ENCODE measurements at regions not wholly inside any gene's neighbourhood (a gene's known extent, or its start where the extent isn't known, plus 50 kb on each side); places are given as distances from the start of the nearest gene placed in this dataset.
"Not testable (repeated sequence)": the region's sequence is repeated elsewhere in the genome, so short reads cannot be mapped to it uniquely, and the experiment has no call there.

GRCh38 chr3:190182418-190183043 lies 61.8 kb upstream of the P3H2 start:
- no peak for ATAC-seq (replicated peaks in 1 of 2)
- no peaks in the 10 kb centered on the region for H3K36me3 Mint-ChIP-seq (ENCODE audit: insufficient read depth in 2 of 2)
- no peak overlapping the region for H3K27ac Mint-ChIP-seq
- DNase-seq = no peak
- no peaks in the 10 kb centered on the region for H3K4me1 Mint-ChIP-seq (ENCODE audit: low read depth)
- no peaks in the 10 kb centered on the region for H3K9me3 Mint-ChIP-seq
- peaks cover 7% of the 10 kb centered on the region for H3K27me3 Mint-ChIP-seq (ENCODE audit: low read depth)
- no peak overlapping the region for H3K4me3 Mint-ChIP-seq

GRCh38 chr3:190180268-190180667 lies 59.6 kb upstream of the P3H2 start:
- H3K27me3 Mint-ChIP-seq (ENCODE audit: low read depth) = peaks cover 7% of the 10 kb centered on the region
- H3K4me3 Mint-ChIP-seq = no peak overlapping the region
- peaks cover 0 to 1% of the 10 kb centered on the region in 2 donors for H3K36me3 Mint-ChIP-seq (ENCODE audit: insufficient read depth in 2 of 2)
- no peaks in the 10 kb centered on the region for H3K9me3 Mint-ChIP-seq
- no peaks in the 10 kb centered on the region for H3K4me1 Mint-ChIP-seq (ENCODE audit: low read depth)
- H3K27ac Mint-ChIP-seq = no peak overlapping the region
- ATAC-seq (replicated peaks in 1 of 2) (no peak), DNase-seq (no peak)

- H3K27ac Mint-ChIP-seq = no peak overlapping the region
- H3K27me3 Mint-ChIP-seq (ENCODE audit: low read depth) = peaks cover 7% of the 10 kb centered on the region
- H3K9me3 Mint-ChIP-seq = no peaks in the 10 kb centered on the region
- peaks cover 0 to 1% of the 10 kb centered on the region in 2 donors for H3K36me3 Mint-ChIP-seq (ENCODE audit: insufficient read depth in 2 of 2)
- no peak overlapping the region for H3K4me3 Mint-ChIP-seq
- DNase-seq (no peak), ATAC-seq (replicated peaks in 1 of 2) (no peak)
- H3K4me1 Mint-ChIP-seq (ENCODE audit: low read depth) = no peaks in the 10 kb centered on the region
Observed at GRCh38 chr3:190178779-190179178, 58.1 kb upstream of the P3H2 start.

- H3K9me3 Mint-ChIP-seq; H3K4me3 Mint-ChIP-seq; H3K27ac Mint-ChIP-seq; ATAC-seq (replicated peaks in 1 of 2); H3K36me3 Mint-ChIP-seq (ENCODE audit: insufficient read depth in 2 of 2); H3K4me1 Mint-ChIP-seq (ENCODE audit: low read depth); H3K27me3 Mint-ChIP-seq (ENCODE audit: low read depth); DNase-seq: not testable (repeated sequence)
Observed at GRCh38 chr3:190176933-190177525, 56.3 kb upstream of the P3H2 start.

GRCh38 chr3:190176106-190176505 lies 55.4 kb upstream of the P3H2 start:
- ATAC-seq (replicated peaks in 1 of 2); DNase-seq; H3K27ac Mint-ChIP-seq; H3K9me3 Mint-ChIP-seq; H3K27me3 Mint-ChIP-seq (ENCODE audit: low read depth); H3K36me3 Mint-ChIP-seq (ENCODE audit: insufficient read depth in 2 of 2); H3K4me3 Mint-ChIP-seq; H3K4me1 Mint-ChIP-seq (ENCODE audit: low read depth): not testable (repeated sequence)

GRCh38 chr3:190175490-190175889 lies 54.8 kb upstream of the P3H2 start:
- DNase-seq = no peak
- Mint-ChIP-seq H3K9me3 (no peaks in the 10 kb centered on the region), H3K4me1 (ENCODE audit: low read depth) (no peaks in the 10 kb centered on the region), H3K36me3 (ENCODE audit: insufficient read depth in 2 of 2) (peaks cover 0 to 1% of the 10 kb centered on the region in 2 donors), H3K4me3 (no peak overlapping the region), H3K27ac (no peak overlapping the region), H3K27me3 (ENCODE audit: low read depth) (peaks cover 7% of the 10 kb centered on the region)
- ATAC-seq (replicated peaks in 1 of 2) = no peak

- H3K4me1 Mint-ChIP-seq (ENCODE audit: low read depth) = peaks cover 6% of the 10 kb centered on the region
- peaks cover 7% of the 10 kb centered on the region for H3K27me3 Mint-ChIP-seq (ENCODE audit: low read depth)
- no peak overlapping the region for H3K4me3 Mint-ChIP-seq
- no peak overlapping the region for H3K27ac Mint-ChIP-seq
- peaks cover 0 to 1% of the 10 kb centered on the region in 2 donors for H3K36me3 Mint-ChIP-seq (ENCODE audit: insufficient read depth in 2 of 2)
- DNase-seq (no peak), ATAC-seq (replicated peaks in 1 of 2) (no peak)
- no peaks in the 10 kb centered on the region for H3K9me3 Mint-ChIP-seq
Observed at GRCh38 chr3:190174471-190174870, 53.8 kb upstream of the P3H2 start.

GRCh38 chr3:190173426-190173825 lies 52.7 kb upstream of the P3H2 start:
- no peak overlapping the region for H3K27ac Mint-ChIP-seq
- ATAC-seq (replicated peaks in 1 of 2) (no peak), DNase-seq (no peak)
- H3K9me3 Mint-ChIP-seq = no peaks in the 10 kb centered on the region
- H3K4me3 Mint-ChIP-seq = no peak overlapping the region
- H3K36me3 Mint-ChIP-seq (ENCODE audit: insufficient read depth in 2 of 2) = peaks cover 0 to 1% of the 10 kb centered on the region in 2 donors
- H3K27me3 Mint-ChIP-seq (ENCODE audit: low read depth) = peaks cover 7% of the 10 kb centered on the region
- H3K4me1 Mint-ChIP-seq (ENCODE audit: low read depth) = peaks cover 8% of the 10 kb centered on the region

- H3K4me3 Mint-ChIP-seq = no peak overlapping the region
- H3K27ac Mint-ChIP-seq = no peak overlapping the region
- H3K27me3 Mint-ChIP-seq (ENCODE audit: low read depth) = peaks cover 7% of the 10 kb centered on the region
- H3K4me1 Mint-ChIP-seq (ENCODE audit: low read depth) = peaks cover 8% of the 10 kb centered on the region
- H3K9me3 Mint-ChIP-seq = no peaks in the 10 kb centered on the region
- peaks cover 0 to 1% of the 10 kb centered on the region in 2 donors for H3K36me3 Mint-ChIP-seq (ENCODE audit: insufficient read depth in 2 of 2)
- DNase-seq (no peak), ATAC-seq (replicated peaks in 1 of 2) (no peak)
Observed at GRCh38 chr3:190172751-190173150, 52.1 kb upstream of the P3H2 start.
